ENCODE measurements at regions not wholly inside any gene's neighbourhood (a gene's known extent, or its start where the extent isn't known, plus 50 kb on each side); places are given as distances from the start of the nearest gene placed in this dataset.
"Not testable (repeated sequence)": the region's sequence is repeated elsewhere in the genome, so short reads cannot be mapped to it uniquely, and the experiment has no call there.

DNA sequence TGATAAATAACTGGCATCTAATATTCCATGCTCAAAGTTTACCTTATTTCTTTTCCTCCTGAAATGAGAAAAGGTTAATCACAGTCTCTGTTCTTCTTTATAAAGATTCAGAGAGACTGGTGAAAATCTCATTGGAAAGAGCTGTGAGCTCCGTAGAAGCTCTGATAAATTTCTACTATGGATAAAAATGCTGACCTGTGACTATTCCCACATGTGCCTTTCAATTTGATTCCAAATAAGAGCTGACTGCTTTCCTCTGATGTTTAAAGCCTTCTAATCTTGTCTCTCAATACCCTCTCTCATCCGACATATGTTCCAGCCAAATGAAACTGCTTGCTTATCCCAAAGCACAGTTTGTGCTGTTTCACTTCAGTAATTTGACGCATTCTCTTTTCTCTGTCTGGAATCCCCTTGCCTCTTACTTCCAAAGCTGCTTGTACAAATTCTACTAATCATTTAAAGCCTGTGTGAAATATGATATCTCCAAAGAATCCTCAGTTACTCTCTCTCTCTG is 130.1 kb downstream of the RTP4 start:
- no peak for TF ChIP-seq EZH2phosphoT487 (conservative IDR thresholded peaks at IDR 0.05; ENCODE audit: low read length)
- TF ChIP-seq, protein P1, sequence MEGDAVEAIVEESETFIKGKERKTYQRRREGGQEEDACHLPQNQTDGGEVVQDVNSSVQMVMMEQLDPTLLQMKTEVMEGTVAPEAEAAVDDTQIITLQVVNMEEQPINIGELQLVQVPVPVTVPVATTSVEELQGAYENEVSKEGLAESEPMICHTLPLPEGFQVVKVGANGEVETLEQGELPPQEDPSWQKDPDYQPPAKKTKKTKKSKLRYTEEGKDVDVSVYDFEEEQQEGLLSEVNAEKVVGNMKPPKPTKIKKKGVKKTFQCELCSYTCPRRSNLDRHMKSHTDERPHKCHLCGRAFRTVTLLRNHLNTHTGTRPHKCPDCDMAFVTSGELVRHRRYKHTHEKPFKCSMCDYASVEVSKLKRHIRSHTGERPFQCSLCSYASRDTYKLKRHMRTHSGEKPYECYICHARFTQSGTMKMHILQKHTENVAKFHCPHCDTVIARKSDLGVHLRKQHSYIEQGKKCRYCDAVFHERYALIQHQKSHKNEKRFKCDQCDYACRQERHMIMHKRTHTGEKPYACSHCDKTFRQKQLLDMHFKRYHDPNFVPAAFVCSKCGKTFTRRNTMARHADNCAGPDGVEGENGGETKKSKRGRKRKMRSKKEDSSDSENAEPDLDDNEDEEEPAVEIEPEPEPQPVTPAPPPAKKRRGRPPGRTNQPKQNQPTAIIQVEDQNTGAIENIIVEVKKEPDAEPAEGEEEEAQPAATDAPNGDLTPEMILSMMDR (IDR thresholded peaks at IDR 0.05; ENCODE audit: insufficient read depth, low read length, poor library complexity, severe bottlenecking) = no peak
- Histone ChIP-seq H3K79me2 (ENCODE audit: insufficient read depth, low read length) (no peaks in the 10 kb centered on the region), H2AFZ (ENCODE audit: low read depth, low read length, severe bottlenecking) (no peak overlapping the region), H3F3A (ENCODE audit: insufficient read depth) (no peaks in the 10 kb centered on the region), H3K9me2 (replicated peaks; ENCODE audit: insufficient read depth, low read length) (no peaks in the 10 kb centered on the region), H3K4me3 (ENCODE audit: insufficient read depth, low read length, poor library complexity, severe bottlenecking) (no peak overlapping the region), H3K27me3 (ENCODE audit: low read length) (no peaks in the 10 kb centered on the region), H3K9ac (ENCODE audit: low read length) (no peak overlapping the region), H3K4me2 (ENCODE audit: low read depth, low read length, poor library complexity, severe bottlenecking) (no peak overlapping the region), H3K9me3 (ENCODE audit: insufficient read depth, low read length) (no peaks in the 10 kb centered on the region), H3K36me3 (ENCODE audit: low read length) (no peaks in the 10 kb centered on the region), H3K27ac (ENCODE audit: low read depth, low read length) (no peak overlapping the region), H4K20me1 (ENCODE audit: low read depth, low read length) (no peaks in the 10 kb centered on the region)

GRCh38 chr3:187497052-187497451 is 128.9 kb downstream of the RTP4 start:
- Histone ChIP-seq H3K9ac (ENCODE audit: low read length) (no peak overlapping the region), H3K79me2 (ENCODE audit: insufficient read depth, low read length) (no peaks in the 10 kb centered on the region), H3K4me2 (ENCODE audit: low read depth, low read length, poor library complexity, severe bottlenecking) (no peak overlapping the region), H3K9me2 (replicated peaks; ENCODE audit: insufficient read depth, low read length) (no peaks in the 10 kb centered on the region), H3K36me3 (ENCODE audit: low read length) (no peaks in the 10 kb centered on the region), H3F3A (ENCODE audit: insufficient read depth) (no peaks in the 10 kb centered on the region), H3K4me3 (ENCODE audit: insufficient read depth, low read length, poor library complexity, severe bottlenecking) (no peak overlapping the region), H2AFZ (ENCODE audit: low read depth, low read length, severe bottlenecking) (no peak overlapping the region), H3K9me3 (ENCODE audit: insufficient read depth, low read length) (peaks cover 10% of the 10 kb centered on the region; the same call in 1 of the 2 replicates), H4K20me1 (ENCODE audit: low read depth, low read length) (no peaks in the 10 kb centered on the region), H3K27ac (ENCODE audit: low read depth, low read length) (no peak overlapping the region), H3K27me3 (ENCODE audit: low read length) (no peaks in the 10 kb centered on the region)
- no peak for TF ChIP-seq EZH2phosphoT487 (conservative IDR thresholded peaks at IDR 0.05; ENCODE audit: low read length)
- TF ChIP-seq, protein P1 (IDR thresholded peaks at IDR 0.05; ENCODE audit: insufficient read depth, low read length, poor library complexity, severe bottlenecking) = no peak

- not testable (repeated sequence) for H3K9me2 ChIP-seq (replicated peaks; ENCODE audit: insufficient read depth, low read length); H3K4me3 ChIP-seq (ENCODE audit: insufficient read depth, low read length, poor library complexity, severe bottlenecking); H3K79me2 ChIP-seq (ENCODE audit: insufficient read depth, low read length); H3K9me3 ChIP-seq (ENCODE audit: insufficient read depth, low read length); H3K4me2 ChIP-seq (ENCODE audit: low read depth, low read length, poor library complexity, severe bottlenecking); H3K27ac ChIP-seq (ENCODE audit: low read depth, low read length); H3K27me3 ChIP-seq (ENCODE audit: low read length); H3K36me3 ChIP-seq (ENCODE audit: low read length); H3F3A ChIP-seq (ENCODE audit: insufficient read depth); H2AFZ ChIP-seq (ENCODE audit: low read depth, low read length, severe bottlenecking); H4K20me1 ChIP-seq (ENCODE audit: low read depth, low read length); H3K9ac ChIP-seq (ENCODE audit: low read length)
These were observed 125.9 kb downstream of the RTP4 start for GRCh38 chr3:187494056-187494455.

- Histone ChIP-seq H3K9me2 (replicated peaks; ENCODE audit: insufficient read depth, low read length) (no peaks in the 10 kb centered on the region), H3K27ac (ENCODE audit: low read depth, low read length) (no peak overlapping the region), H3K36me3 (ENCODE audit: low read length) (no peaks in the 10 kb centered on the region), H3K4me2 (ENCODE audit: low read depth, low read length, poor library complexity, severe bottlenecking) (no peak overlapping the region), H2AFZ (ENCODE audit: low read depth, low read length, severe bottlenecking) (no peak overlapping the region), H3K79me2 (ENCODE audit: insufficient read depth, low read length) (no peaks in the 10 kb centered on the region), H3K27me3 (ENCODE audit: low read length) (no peaks in the 10 kb centered on the region), H3K9me3 (ENCODE audit: insufficient read depth, low read length) (peaks cover 10% of the 10 kb centered on the region; the same call in 1 of the 2 replicates), H3K4me3 (ENCODE audit: insufficient read depth, low read length, poor library complexity, severe bottlenecking) (no peak overlapping the region), H4K20me1 (ENCODE audit: low read depth, low read length) (no peaks in the 10 kb centered on the region), H3K9ac (ENCODE audit: low read length) (no peak overlapping the region), H3F3A (ENCODE audit: insufficient read depth) (no peaks in the 10 kb centered on the region)
- TF ChIP-seq EZH2phosphoT487 (conservative IDR thresholded peaks at IDR 0.05; ENCODE audit: low read length) = no peak
- TF ChIP-seq, protein P1 (IDR thresholded peaks at IDR 0.05; ENCODE audit: insufficient read depth, low read length, poor library complexity, severe bottlenecking) = no peak
These were observed 123.2 kb downstream of the RTP4 start for GRCh38 chr3:187491371-187491770.

Measured in SU-DHL-6 (cell line).